Vagina (tissue), 2 donors: ENCODE measurements at regions not wholly inside any gene's neighbourhood (a gene's known extent, or its start where the extent isn't known, plus 50 kb on each side); places are given as distances from the start of the nearest gene placed in this dataset.

Source experiments
- POLR2AphosphoS5 ChIP-seq, 2 donors: sonication (generic); formaldehyde crosslinking; IDR thresholded peaks; one replicate each; pipeline ENCODE4 v1.9.0; 2017; ENCODE audit warnings: antibody characterized with exemption in 2 of 2, mild to moderate bottlenecking in 2 of 2, low read depth in 1 of 2; ENCODE audit not compliant: insufficient read depth in 1 of 2
- TF ChIP-seq, protein P1 (sequence below), 3 experiments: fragments of 450-650 bp in 2 of 3; fragments of 200-600 bp in 1 of 3; sonication (generic) in 1 of 3; IDR thresholded peaks; one replicate each; pipeline ENCODE4 v1.5.1; 2017 to 2019; ENCODE audit warnings: antibody characterized with exemption in 3 of 3, mild to moderate bottlenecking in 2 of 3, moderate library complexity in 2 of 3

DNA sequence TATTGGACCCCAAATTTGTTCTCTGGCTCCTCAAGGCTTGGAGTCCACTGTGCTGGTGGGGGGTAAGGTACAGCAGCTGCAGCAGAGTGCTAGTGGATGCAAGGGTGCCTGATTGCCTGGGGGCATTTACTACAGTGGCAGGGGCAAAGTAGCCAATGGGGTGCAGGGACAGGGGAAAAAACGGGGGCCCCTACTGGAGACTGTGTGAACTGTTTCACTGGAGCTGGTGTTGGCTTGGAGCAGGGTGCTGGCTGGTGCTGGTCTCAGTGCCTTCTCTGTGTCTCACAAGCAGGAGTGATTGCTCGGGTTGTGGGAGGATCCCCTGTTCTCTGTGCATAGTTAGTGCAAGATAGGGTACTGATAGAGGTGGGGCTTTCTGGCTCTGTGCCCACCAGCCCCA is 935.9 kb downstream of the JRKL start:
- TF ChIP-seq, protein P1, sequence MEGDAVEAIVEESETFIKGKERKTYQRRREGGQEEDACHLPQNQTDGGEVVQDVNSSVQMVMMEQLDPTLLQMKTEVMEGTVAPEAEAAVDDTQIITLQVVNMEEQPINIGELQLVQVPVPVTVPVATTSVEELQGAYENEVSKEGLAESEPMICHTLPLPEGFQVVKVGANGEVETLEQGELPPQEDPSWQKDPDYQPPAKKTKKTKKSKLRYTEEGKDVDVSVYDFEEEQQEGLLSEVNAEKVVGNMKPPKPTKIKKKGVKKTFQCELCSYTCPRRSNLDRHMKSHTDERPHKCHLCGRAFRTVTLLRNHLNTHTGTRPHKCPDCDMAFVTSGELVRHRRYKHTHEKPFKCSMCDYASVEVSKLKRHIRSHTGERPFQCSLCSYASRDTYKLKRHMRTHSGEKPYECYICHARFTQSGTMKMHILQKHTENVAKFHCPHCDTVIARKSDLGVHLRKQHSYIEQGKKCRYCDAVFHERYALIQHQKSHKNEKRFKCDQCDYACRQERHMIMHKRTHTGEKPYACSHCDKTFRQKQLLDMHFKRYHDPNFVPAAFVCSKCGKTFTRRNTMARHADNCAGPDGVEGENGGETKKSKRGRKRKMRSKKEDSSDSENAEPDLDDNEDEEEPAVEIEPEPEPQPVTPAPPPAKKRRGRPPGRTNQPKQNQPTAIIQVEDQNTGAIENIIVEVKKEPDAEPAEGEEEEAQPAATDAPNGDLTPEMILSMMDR (IDR thresholded peaks at IDR 0.05) = no peak
- TF ChIP-seq POLR2AphosphoS5 (IDR thresholded peaks at IDR 0.05; ENCODE audit: insufficient read depth in 1 of 2, low read depth in 1 of 2) = no peak
